ENCODE measurements at regions not wholly inside any gene's neighbourhood (a gene's known extent, or its start where the extent isn't known, plus 50 kb on each side); places are given as distances from the start of the nearest gene placed in this dataset.

GRCh38 chr21:19508844-19509243 lies 1105.3 kb upstream of the TMPRSS15 start:
- 74% methylated on average over 3 of the region's 3 CpGs for WGBS
- Histone ChIP-seq H3K4me1 (no peaks in the 10 kb centered on the region), H3K4me3 (no peak overlapping the region), H3K27me3 (no peaks in the 10 kb centered on the region), H3K36me3 (no peaks in the 10 kb centered on the region), H3K9me3 (peaks cover 0 to 13% (median 0%) of the 10 kb centered on the region in 4 donors), H3K27ac (replicated peaks in 1 of 4) (no peak overlapping the region)
- intact Hi-C loops (cut with DNase I), result no loop called here
- TF ChIP-seq POLR2A (IDR thresholded peaks at IDR 0.05; ENCODE audit: low read depth) (no peak), EP300 (IDR thresholded peaks at IDR 0.05) (no peak), CTCF (IDR thresholded peaks at IDR 0.05) (no peak), POLR2AphosphoS5 (IDR thresholded peaks at IDR 0.05) (no peak)
- DNase-seq (ENCODE audit: extremely low spot score), result no peak

GRCh38 chr21:19510057-19510456 lies 1106.5 kb upstream of the TMPRSS15 start:
- Histone ChIP-seq H3K36me3 (no peaks in the 10 kb centered on the region), H3K27me3 (no peaks in the 10 kb centered on the region), H3K4me1 (no peaks in the 10 kb centered on the region), H3K27ac (replicated peaks in 1 of 4) (no peak overlapping the region), H3K9me3 (peaks cover 0 to 8% (median 0%) of the 10 kb centered on the region in 4 donors), H3K4me3 (no peak overlapping the region)
- TF ChIP-seq POLR2A (IDR thresholded peaks at IDR 0.05; ENCODE audit: low read depth) (no peak), CTCF (IDR thresholded peaks at IDR 0.05) (no peak), EP300 (IDR thresholded peaks at IDR 0.05) (no peak), POLR2AphosphoS5 (IDR thresholded peaks at IDR 0.05) (no peak)
- DNase-seq (ENCODE audit: extremely low spot score), result no peak
- 86% methylated on average over 4 of the region's 4 CpGs for WGBS
- intact Hi-C loops (cut with DNase I), result no loop called here

GRCh38 chr21:19510653-19511052 lies 1107.1 kb upstream of the TMPRSS15 start:
- Histone ChIP-seq H3K27me3 (no peaks in the 10 kb centered on the region), H3K9me3 (peaks cover 0 to 8% (median 3%) of the 10 kb centered on the region in 4 donors), H3K27ac (replicated peaks in 1 of 4) (no peak overlapping the region), H3K4me1 (no peaks in the 10 kb centered on the region), H3K4me3 (no peak overlapping the region), H3K36me3 (no peaks in the 10 kb centered on the region)
- intact Hi-C loops (cut with DNase I), result no loop called here
- WGBS, result 89% methylated on average over 3 of the region's 3 CpGs
- no peak for DNase-seq (ENCODE audit: extremely low spot score)
- TF ChIP-seq POLR2AphosphoS5 (IDR thresholded peaks at IDR 0.05) (no peak), EP300 (IDR thresholded peaks at IDR 0.05) (no peak)

- Histone ChIP-seq H3K4me1 (no peaks in the 10 kb centered on the region), H3K27ac (replicated peaks in 1 of 4) (no peak overlapping the region), H3K4me3 (no peak overlapping the region), H3K9me3 (no peaks in the 10 kb centered on the region), H3K36me3 (no peaks in the 10 kb centered on the region), H3K27me3 (no peaks in the 10 kb centered on the region)
- intact Hi-C loops (cut with DNase I), result no loop called here
- WGBS, result 85% methylated on average over 1 of the region's 1 CpG
- TF ChIP-seq POLR2A (IDR thresholded peaks at IDR 0.05; ENCODE audit: low read depth) (no peak), POLR2AphosphoS5 (IDR thresholded peaks at IDR 0.05) (no peak), EP300 (IDR thresholded peaks at IDR 0.05) (no peak), CTCF (IDR thresholded peaks at IDR 0.05) (no peak)
- no peak for DNase-seq (ENCODE audit: extremely low spot score)
Observed at GRCh38 chr21:19522381-19522780, 1118.8 kb upstream of the TMPRSS15 start.

- H3K9me3 ChIP-seq, result no peaks in the 10 kb centered on the region
- H3K36me3 ChIP-seq, result no peaks in the 10 kb centered on the region
- H3K4me3 ChIP-seq, result no peak overlapping the region
- WGBS, result 64% methylated on average over 1 of the region's 1 CpG
- TF ChIP-seq POLR2A (IDR thresholded peaks at IDR 0.05; ENCODE audit: low read depth), result no peak
- no peak for TF ChIP-seq EP300 (IDR thresholded peaks at IDR 0.05)
- no peak for TF ChIP-seq CTCF (IDR thresholded peaks at IDR 0.05)
- no peak for TF ChIP-seq POLR2AphosphoS5 (IDR thresholded peaks at IDR 0.05)
- H3K27ac ChIP-seq (replicated peaks in 1 of 4), result no peak overlapping the region
- H3K4me1 ChIP-seq, result no peaks in the 10 kb centered on the region
- intact Hi-C loops (cut with DNase I), result no loop called here
- no peaks in the 10 kb centered on the region for H3K27me3 ChIP-seq
- no peak for DNase-seq (ENCODE audit: extremely low spot score)
Observed at GRCh38 chr21:19523061-19523460, 1119.5 kb upstream of the TMPRSS15 start.
